ENCODE measurements at regions not wholly inside any gene's neighbourhood (a gene's known extent, or its start where the extent isn't known, plus 50 kb on each side); places are given as distances from the start of the nearest gene placed in this dataset.

GRCh38 chr18:75863696-75864095 is 436.2 kb upstream of the SMIM21 start:
- no peaks in the 10 kb centered on the region for H3K27me3 ChIP-seq (ENCODE audit: insufficient read depth, low read length)
- H3K79me2 ChIP-seq (ENCODE audit: control insufficient read depth, insufficient read depth, low read length, unreplicated experiment) = no peaks in the 10 kb centered on the region
- H3K4me1 ChIP-seq (ENCODE audit: control insufficient read depth, insufficient read depth, low read length, unreplicated experiment) = no peaks in the 10 kb centered on the region
- H3K4me3 ChIP-seq (ENCODE audit: low read depth, low read length) = no peak overlapping the region
- no peak overlapping the region for H3K27ac ChIP-seq (ENCODE audit: low read depth, low read length)
- no peak overlapping the region for H2AFZ ChIP-seq (ENCODE audit: low read length, unreplicated experiment)
- no peaks in the 10 kb centered on the region for H3K36me3 ChIP-seq (ENCODE audit: insufficient read depth, low read length)

GRCh38 chr18:75862458-75862857 is 435.0 kb upstream of the SMIM21 start:
- H3K36me3 ChIP-seq (ENCODE audit: insufficient read depth, low read length) = no peaks in the 10 kb centered on the region
- H3K4me3 ChIP-seq (ENCODE audit: low read depth, low read length) = no peak overlapping the region
- no peak overlapping the region for H2AFZ ChIP-seq (ENCODE audit: low read length, unreplicated experiment)
- no peak overlapping the region for H3K27ac ChIP-seq (ENCODE audit: low read depth, low read length)
- no peaks in the 10 kb centered on the region for H3K4me1 ChIP-seq (ENCODE audit: control insufficient read depth, insufficient read depth, low read length, unreplicated experiment)
- H3K79me2 ChIP-seq (ENCODE audit: control insufficient read depth, insufficient read depth, low read length, unreplicated experiment) = no peaks in the 10 kb centered on the region
- no peaks in the 10 kb centered on the region for H3K27me3 ChIP-seq (ENCODE audit: insufficient read depth, low read length)

- Histone ChIP-seq H3K79me2 (ENCODE audit: control insufficient read depth, insufficient read depth, low read length, unreplicated experiment) (no peaks in the 10 kb centered on the region), H3K27ac (ENCODE audit: low read depth, low read length) (no peak overlapping the region), H3K4me3 (ENCODE audit: low read depth, low read length) (no peak overlapping the region), H3K27me3 (ENCODE audit: insufficient read depth, low read length) (no peaks in the 10 kb centered on the region), H2AFZ (ENCODE audit: low read length, unreplicated experiment) (no peak overlapping the region), H3K36me3 (ENCODE audit: insufficient read depth, low read length) (no peaks in the 10 kb centered on the region), H3K4me1 (ENCODE audit: control insufficient read depth, insufficient read depth, low read length, unreplicated experiment) (no peaks in the 10 kb centered on the region)
Measured at GRCh38 chr18:75860166-75860565, 432.7 kb upstream of the SMIM21 start.

- Histone ChIP-seq H2AFZ (ENCODE audit: low read length, unreplicated experiment) (no peak overlapping the region), H3K79me2 (ENCODE audit: control insufficient read depth, insufficient read depth, low read length, unreplicated experiment) (no peaks in the 10 kb centered on the region), H3K4me3 (ENCODE audit: low read depth, low read length) (no peak overlapping the region), H3K36me3 (ENCODE audit: insufficient read depth, low read length) (no peaks in the 10 kb centered on the region), H3K27me3 (ENCODE audit: insufficient read depth, low read length) (no peaks in the 10 kb centered on the region), H3K27ac (ENCODE audit: low read depth, low read length) (no peak overlapping the region), H3K4me1 (ENCODE audit: control insufficient read depth, insufficient read depth, low read length, unreplicated experiment) (no peaks in the 10 kb centered on the region)
Measured at GRCh38 chr18:75859533-75859932, 432.0 kb upstream of the SMIM21 start.

- H3K79me2 ChIP-seq (ENCODE audit: control insufficient read depth, insufficient read depth, low read length, unreplicated experiment) = no peaks in the 10 kb centered on the region
- H3K4me1 ChIP-seq (ENCODE audit: control insufficient read depth, insufficient read depth, low read length, unreplicated experiment) = no peaks in the 10 kb centered on the region
- no peaks in the 10 kb centered on the region for H3K36me3 ChIP-seq (ENCODE audit: insufficient read depth, low read length)
- no peaks in the 10 kb centered on the region for H3K27me3 ChIP-seq (ENCODE audit: insufficient read depth, low read length)
- H3K27ac ChIP-seq (ENCODE audit: low read depth, low read length) = no peak overlapping the region
- no peak overlapping the region for H2AFZ ChIP-seq (ENCODE audit: low read length, unreplicated experiment)
- no peak overlapping the region for H3K4me3 ChIP-seq (ENCODE audit: low read depth, low read length)
Measured at GRCh38 chr18:75858754-75859153, 431.3 kb upstream of the SMIM21 start.

- H3K27ac ChIP-seq (ENCODE audit: low read depth, low read length) = no peak overlapping the region
- H3K4me3 ChIP-seq (ENCODE audit: low read depth, low read length) = no peak overlapping the region
- no peaks in the 10 kb centered on the region for H3K4me1 ChIP-seq (ENCODE audit: control insufficient read depth, insufficient read depth, low read length, unreplicated experiment)
Measured at GRCh38 chr18:75857558-75857957, 430.1 kb upstream of the SMIM21 start.

GRCh38 chr18:75854808-75855207 is 427.3 kb upstream of the SMIM21 start:
- H3K27me3 ChIP-seq (ENCODE audit: insufficient read depth, low read length) = no peaks in the 10 kb centered on the region
- no peak overlapping the region for H2AFZ ChIP-seq (ENCODE audit: low read length, unreplicated experiment)
- no peak overlapping the region for H3K27ac ChIP-seq (ENCODE audit: low read depth, low read length)
- no peaks in the 10 kb centered on the region for H3K36me3 ChIP-seq (ENCODE audit: insufficient read depth, low read length)
- H3K4me1 ChIP-seq (ENCODE audit: control insufficient read depth, insufficient read depth, low read length, unreplicated experiment) = no peaks in the 10 kb centered on the region
- H3K79me2 ChIP-seq (ENCODE audit: control insufficient read depth, insufficient read depth, low read length, unreplicated experiment) = no peaks in the 10 kb centered on the region
- no peak overlapping the region for H3K4me3 ChIP-seq (ENCODE audit: low read depth, low read length)

More at GRCh38 chr18:75857558-75857957, 430.1 kb upstream of the SMIM21 start:
- Histone ChIP-seq H2AFZ (ENCODE audit: low read length, unreplicated experiment) (no peak overlapping the region), H3K36me3 (ENCODE audit: insufficient read depth, low read length) (no peaks in the 10 kb centered on the region), H3K27me3 (ENCODE audit: insufficient read depth, low read length) (no peaks in the 10 kb centered on the region), H3K79me2 (ENCODE audit: control insufficient read depth, insufficient read depth, low read length, unreplicated experiment) (no peaks in the 10 kb centered on the region)

- H3K4me1 ChIP-seq (ENCODE audit: control insufficient read depth, insufficient read depth, low read length, unreplicated experiment) = no peaks in the 10 kb centered on the region
- H2AFZ ChIP-seq (ENCODE audit: low read length, unreplicated experiment) = no peak overlapping the region
- H3K36me3 ChIP-seq (ENCODE audit: insufficient read depth, low read length) = no peaks in the 10 kb centered on the region
- H3K27ac ChIP-seq (ENCODE audit: low read depth, low read length) = no peak overlapping the region
- H3K79me2 ChIP-seq (ENCODE audit: control insufficient read depth, insufficient read depth, low read length, unreplicated experiment) = no peaks in the 10 kb centered on the region
- H3K27me3 ChIP-seq (ENCODE audit: insufficient read depth, low read length) = no peaks in the 10 kb centered on the region
- no peak overlapping the region for H3K4me3 ChIP-seq (ENCODE audit: low read depth, low read length)
Measured at GRCh38 chr18:75854174-75854573, 426.7 kb upstream of the SMIM21 start.

- H2AFZ ChIP-seq (ENCODE audit: low read length, unreplicated experiment) = no peak overlapping the region
Measured at GRCh38 chr18:75846321-75846720, 418.8 kb upstream of the SMIM21 start.

GRCh38 chr18:75845413-75845812 is 417.9 kb upstream of the SMIM21 start:
- Histone ChIP-seq H3K27me3 (ENCODE audit: insufficient read depth, low read length) (no peaks in the 10 kb centered on the region), H3K4me3 (ENCODE audit: low read depth, low read length) (no peak overlapping the region), H3K79me2 (ENCODE audit: control insufficient read depth, insufficient read depth, low read length, unreplicated experiment) (no peaks in the 10 kb centered on the region), H3K4me1 (ENCODE audit: control insufficient read depth, insufficient read depth, low read length, unreplicated experiment) (no peaks in the 10 kb centered on the region), H3K27ac (ENCODE audit: low read depth, low read length) (no peak overlapping the region), H3K36me3 (ENCODE audit: insufficient read depth, low read length) (no peaks in the 10 kb centered on the region), H2AFZ (ENCODE audit: low read length, unreplicated experiment) (no peak overlapping the region)

More at GRCh38 chr18:75846321-75846720, 418.8 kb upstream of the SMIM21 start:
- no peaks in the 10 kb centered on the region for H3K36me3 ChIP-seq (ENCODE audit: insufficient read depth, low read length)
- no peaks in the 10 kb centered on the region for H3K27me3 ChIP-seq (ENCODE audit: insufficient read depth, low read length)
- no peaks in the 10 kb centered on the region for H3K4me1 ChIP-seq (ENCODE audit: control insufficient read depth, insufficient read depth, low read length, unreplicated experiment)
- H3K27ac ChIP-seq (ENCODE audit: low read depth, low read length) = no peak overlapping the region
- no peak overlapping the region for H3K4me3 ChIP-seq (ENCODE audit: low read depth, low read length)
- H3K79me2 ChIP-seq (ENCODE audit: control insufficient read depth, insufficient read depth, low read length, unreplicated experiment) = no peaks in the 10 kb centered on the region

GRCh38 chr18:75844146-75844545 is 416.6 kb upstream of the SMIM21 start:
- no peak overlapping the region for H2AFZ ChIP-seq (ENCODE audit: low read length, unreplicated experiment)

More at GRCh38 chr18:75844146-75844545, 416.6 kb upstream of the SMIM21 start:
- H3K79me2 ChIP-seq (ENCODE audit: control insufficient read depth, insufficient read depth, low read length, unreplicated experiment) = no peaks in the 10 kb centered on the region
- H3K36me3 ChIP-seq (ENCODE audit: insufficient read depth, low read length) = no peaks in the 10 kb centered on the region
- no peaks in the 10 kb centered on the region for H3K4me1 ChIP-seq (ENCODE audit: control insufficient read depth, insufficient read depth, low read length, unreplicated experiment)
- H3K4me3 ChIP-seq (ENCODE audit: low read depth, low read length) = no peak overlapping the region
- H3K27me3 ChIP-seq (ENCODE audit: insufficient read depth, low read length) = no peaks in the 10 kb centered on the region
- no peak overlapping the region for H3K27ac ChIP-seq (ENCODE audit: low read depth, low read length)

Measured in ACC112 (cell line).